LNCaP clone FGC (cell line): ENCODE measurements at regions not wholly inside any gene's neighbourhood (a gene's known extent, or its start where the extent isn't known, plus 50 kb on each side); places are given as distances from the start of the nearest gene placed in this dataset.

Source experiments
- DNase-seq: peaks from one replicate; pipeline ENCODE4 v3.0.0-alpha.2; 2011; ENCODE audit warnings: low read depth
- H3K4me3 ChIP-seq: 2 replicates; pipeline ENCODE4 v1.5.1; 2011; ENCODE audit warnings: mild to moderate bottlenecking, low read depth, low read length, control low read depth
- TF ChIP-seq, protein P1 (sequence below): IDR thresholded peaks from 2 replicates; pipeline ENCODE4 v1.5.1; 2012; ENCODE audit warnings: mild to moderate bottlenecking; ENCODE audit not compliant: control insufficient read depth, insufficient read depth; ENCODE audit errors: extremely low read depth

DNA sequence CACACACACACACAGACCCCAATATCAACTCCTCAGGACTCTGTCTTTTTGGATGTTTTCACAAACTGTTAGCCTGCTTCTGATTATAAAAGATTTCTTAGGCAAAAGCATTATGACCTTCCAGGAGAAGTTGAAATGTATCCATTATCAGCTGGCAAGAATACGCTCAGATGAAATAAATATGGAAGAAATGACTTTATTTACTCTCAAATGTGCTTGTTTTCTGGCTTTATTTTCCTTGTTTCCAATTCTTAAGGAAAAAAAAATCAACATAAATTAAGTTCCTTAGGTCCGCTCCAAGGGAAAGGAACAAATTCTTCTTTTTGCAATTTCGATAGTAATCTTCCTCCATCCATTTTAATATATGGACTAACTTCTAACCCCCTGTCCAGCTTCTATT lies 175.6 kb upstream of the HCCS start:
- TF ChIP-seq, protein P1, sequence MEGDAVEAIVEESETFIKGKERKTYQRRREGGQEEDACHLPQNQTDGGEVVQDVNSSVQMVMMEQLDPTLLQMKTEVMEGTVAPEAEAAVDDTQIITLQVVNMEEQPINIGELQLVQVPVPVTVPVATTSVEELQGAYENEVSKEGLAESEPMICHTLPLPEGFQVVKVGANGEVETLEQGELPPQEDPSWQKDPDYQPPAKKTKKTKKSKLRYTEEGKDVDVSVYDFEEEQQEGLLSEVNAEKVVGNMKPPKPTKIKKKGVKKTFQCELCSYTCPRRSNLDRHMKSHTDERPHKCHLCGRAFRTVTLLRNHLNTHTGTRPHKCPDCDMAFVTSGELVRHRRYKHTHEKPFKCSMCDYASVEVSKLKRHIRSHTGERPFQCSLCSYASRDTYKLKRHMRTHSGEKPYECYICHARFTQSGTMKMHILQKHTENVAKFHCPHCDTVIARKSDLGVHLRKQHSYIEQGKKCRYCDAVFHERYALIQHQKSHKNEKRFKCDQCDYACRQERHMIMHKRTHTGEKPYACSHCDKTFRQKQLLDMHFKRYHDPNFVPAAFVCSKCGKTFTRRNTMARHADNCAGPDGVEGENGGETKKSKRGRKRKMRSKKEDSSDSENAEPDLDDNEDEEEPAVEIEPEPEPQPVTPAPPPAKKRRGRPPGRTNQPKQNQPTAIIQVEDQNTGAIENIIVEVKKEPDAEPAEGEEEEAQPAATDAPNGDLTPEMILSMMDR: no peak
- no peak overlapping the region for H3K4me3 ChIP-seq
- DNase-seq: no peak

GRCh38 chrX:10936976-10937375 lies 174.2 kb upstream of the HCCS start:
- TF ChIP-seq, protein P1: no peak
- no peak overlapping the region for H3K4me3 ChIP-seq
- DNase-seq: no peak

- DNase-seq: no peak
- TF ChIP-seq, protein P1: no peak
- H3K4me3 ChIP-seq: no peak overlapping the region
These were observed 172.7 kb upstream of the HCCS start for GRCh38 chrX:10938365-10938923.

GRCh38 chrX:10939424-10939823 lies 171.7 kb upstream of the HCCS start:
- TF ChIP-seq, protein P1: no peak
- peak; percentile 88 for DNase-seq
- H3K4me3 ChIP-seq: no peak overlapping the region

- no peak overlapping the region for H3K4me3 ChIP-seq
- TF ChIP-seq, protein P1: no peak
- no peak for DNase-seq
These were observed 166.8 kb upstream of the HCCS start for GRCh38 chrX:10944136-10944885.

DNA sequence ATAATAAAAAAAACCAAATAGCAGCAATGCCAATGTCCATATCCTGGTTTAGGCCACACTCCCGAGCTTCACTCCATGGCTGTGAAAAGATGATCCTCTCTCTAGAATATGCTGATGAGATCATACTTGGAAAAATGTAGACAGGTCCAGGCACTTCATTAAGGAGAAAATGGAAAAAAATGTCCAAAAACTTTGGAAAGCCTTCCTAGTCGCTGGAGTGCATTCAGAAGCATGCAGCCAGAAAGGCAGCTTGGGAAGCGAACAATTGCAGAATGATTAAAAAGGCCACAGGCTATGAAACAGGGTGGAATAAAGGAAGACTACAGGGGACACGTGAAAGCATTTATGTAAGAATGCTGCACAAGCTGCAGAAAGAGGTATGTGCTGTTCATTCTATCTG lies 165.6 kb upstream of the HCCS start:
- no peak for DNase-seq
- H3K4me3 ChIP-seq: no peak overlapping the region
- TF ChIP-seq, protein P1: no peak

- DNase-seq: no peak
- H3K4me3 ChIP-seq: no peak overlapping the region
- TF ChIP-seq, protein P1: no peak
These were observed 161.6 kb upstream of the HCCS start for GRCh38 chrX:10949541-10949940.
